ENCODE measurements at regions not wholly inside any gene's neighbourhood (a gene's known extent, or its start where the extent isn't known, plus 50 kb on each side); places are given as distances from the start of the nearest gene placed in this dataset.
A peak's percentile ranks its signal among the peaks of the same experiment; 100 is the strongest.
"Not testable (repeated sequence)": the region's sequence is repeated elsewhere in the genome, so short reads cannot be mapped to it uniquely, and the experiment has no call there.

DNA sequence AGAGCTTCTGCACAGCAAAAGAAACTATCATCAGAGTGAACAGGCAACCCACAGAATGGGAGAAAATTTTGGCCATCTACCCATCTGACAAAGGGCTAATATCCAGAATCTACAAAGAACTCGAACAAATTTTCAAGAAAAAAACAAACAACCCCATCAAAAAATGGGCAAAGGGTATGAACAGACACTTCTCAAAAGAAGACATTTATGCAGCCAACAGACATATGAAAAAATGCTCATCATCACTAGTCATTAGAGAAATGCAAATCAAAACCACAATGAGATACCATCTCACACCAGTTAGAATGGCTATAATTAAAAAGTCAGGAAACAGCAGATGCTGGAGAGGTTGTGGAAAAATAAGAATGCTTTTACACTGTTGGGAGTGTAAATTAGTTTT, 340.6 kb downstream of the TFAP2B start:
- not testable (repeated sequence) for DNase-seq

DNA sequence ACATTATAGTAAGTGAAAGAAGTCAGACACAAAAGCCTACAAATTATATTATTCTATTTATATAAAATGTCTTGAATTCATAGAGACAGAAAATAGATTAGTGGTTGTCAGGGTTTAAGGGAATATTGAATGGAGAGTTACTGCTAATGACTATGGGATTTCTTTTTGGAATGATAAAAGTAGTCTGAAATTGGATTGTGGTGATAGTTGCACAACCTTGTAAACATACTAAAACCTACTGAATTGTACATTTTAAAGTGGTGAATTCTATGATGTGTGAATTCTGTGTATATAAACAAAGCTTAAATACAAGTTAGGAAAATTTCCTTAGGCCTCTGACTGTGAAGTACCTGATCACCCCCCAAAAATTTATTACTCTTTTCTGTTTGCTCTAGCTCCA, 343.1 kb downstream of the TFAP2B start:
- DNase-seq = no peak

DNA sequence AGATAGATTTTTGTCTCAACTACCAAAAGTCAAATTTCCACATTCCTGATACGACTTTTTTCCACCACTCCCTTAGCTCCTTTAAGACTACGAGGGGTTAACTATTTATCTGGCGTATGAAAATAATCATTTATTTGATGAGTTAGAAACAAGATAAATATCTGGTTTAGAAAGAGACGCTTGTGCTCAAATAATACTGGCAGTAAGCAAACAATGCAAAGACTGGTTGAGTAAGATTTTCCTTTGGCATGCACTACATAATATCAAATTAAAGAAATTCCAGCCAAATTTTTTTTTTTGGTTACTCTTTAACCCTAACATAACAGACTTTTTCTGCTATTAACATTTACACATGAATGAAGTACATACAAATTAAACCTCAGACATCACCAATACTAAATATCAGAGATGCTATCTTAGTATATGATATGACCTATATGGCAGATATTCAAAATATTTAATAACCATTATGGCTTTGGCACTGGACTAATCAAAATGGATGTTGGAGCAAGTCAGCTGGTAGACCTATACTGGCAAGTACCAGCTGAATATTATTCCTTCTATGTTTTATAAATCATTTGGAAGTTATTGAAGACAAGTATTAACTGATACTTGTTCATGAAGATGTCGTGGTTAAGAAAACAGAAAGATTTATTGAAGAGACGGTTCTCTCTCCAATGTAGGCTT, 345.3 kb downstream of the TFAP2B start:
- DNase-seq = no peak

DNA sequence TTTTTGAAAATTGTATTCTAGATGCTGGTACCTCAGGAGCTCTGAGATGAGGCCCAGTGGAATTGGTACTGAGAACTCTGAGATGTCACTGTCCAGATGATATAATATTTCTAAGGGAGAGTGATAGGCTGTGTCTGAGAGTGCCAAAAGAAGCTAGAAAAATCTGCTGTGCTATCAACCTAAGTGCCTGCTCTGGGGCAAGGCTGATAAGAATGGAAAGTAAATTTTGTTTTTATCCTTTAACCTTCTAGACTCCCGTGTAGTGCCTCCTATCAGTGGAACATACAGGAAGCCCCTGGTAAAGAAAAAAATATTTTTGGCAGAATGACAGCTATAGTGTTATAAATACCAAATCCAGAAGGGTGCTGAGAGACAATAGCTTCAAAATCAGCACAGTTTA, 348.2 kb downstream of the TFAP2B start:
- no peak for DNase-seq

DNA sequence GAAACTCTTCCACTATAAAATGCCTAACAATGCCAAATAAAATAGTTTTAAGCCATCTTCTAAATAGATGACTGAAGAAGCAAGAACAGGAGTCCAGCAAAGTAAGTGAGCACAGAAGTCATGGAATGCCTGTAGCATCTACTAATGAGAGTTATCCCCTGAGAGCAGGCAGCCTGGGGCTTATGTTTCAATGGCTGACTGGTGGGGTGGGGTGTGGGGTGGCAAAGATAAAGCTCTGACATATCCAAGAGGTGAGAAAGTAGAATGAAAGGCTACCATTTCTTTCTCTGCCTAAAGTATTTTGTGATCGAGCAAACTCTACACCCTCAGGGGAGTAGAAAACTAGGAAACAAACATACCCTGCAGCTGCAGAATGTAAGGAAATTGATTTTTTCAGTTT, 348.8 kb downstream of the TFAP2B start:
- DNase-seq = no peak

DNA sequence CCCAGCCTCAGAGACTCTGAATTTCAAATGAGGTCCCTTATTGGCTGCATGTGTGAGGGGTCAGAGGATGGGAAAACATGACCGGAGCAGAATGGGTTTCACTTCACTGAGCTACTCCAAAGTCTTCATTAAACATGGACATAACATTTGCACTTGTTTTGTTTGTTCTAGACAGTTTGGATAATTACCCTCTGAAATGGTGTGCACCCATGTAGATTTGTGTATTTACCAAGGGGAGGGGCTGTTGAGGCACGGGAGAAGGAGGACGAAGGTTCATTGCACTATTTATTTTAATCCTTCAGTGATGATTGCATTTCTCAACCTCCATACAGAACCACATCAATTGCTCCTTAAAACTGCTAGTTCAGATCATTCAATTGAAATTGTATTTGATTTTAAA, 364.2 kb downstream of the TFAP2B start:
- peak in 2 of 3 experiments; percentile 21 to 75 for DNase-seq

DNA sequence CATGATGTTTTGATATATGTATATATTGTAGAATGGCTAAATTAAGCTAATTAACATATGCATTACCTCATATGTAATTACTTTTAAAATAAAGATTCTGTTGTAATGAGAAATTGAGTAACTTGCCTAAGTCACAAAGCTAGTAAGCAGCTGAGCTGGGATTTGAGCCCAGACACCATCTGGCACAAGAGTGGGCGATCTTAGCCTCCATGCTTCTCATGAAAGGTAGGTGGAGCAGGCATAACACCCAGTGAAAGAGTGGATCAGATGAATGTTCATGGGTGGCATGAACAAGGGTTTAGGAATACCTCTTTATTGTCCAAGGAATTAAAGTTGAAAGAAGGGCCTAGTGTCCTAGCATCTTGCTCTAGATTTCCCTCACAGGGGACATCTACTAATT, 365.4 kb downstream of the TFAP2B start:
- no peak for DNase-seq

DNA sequence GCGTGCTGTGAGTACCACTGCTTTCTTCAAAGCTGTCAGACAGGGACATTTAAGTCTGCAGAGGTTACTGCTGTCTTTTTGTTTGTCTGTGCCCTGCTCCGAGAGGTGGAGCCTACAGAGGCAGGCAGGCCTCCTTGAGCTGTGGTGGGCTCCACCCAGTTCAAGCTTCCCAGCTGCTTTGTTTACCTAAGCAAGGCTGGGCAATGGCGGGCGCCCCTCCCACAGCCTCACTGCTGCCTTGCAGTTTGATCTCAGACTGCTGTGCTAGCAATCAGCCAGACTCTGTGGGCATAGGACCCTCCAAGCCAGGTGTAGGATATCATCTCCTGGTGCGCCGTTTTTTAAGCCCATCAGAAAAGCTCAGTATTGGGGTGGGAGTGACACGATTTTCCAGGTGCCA, 374.5 kb downstream of the TFAP2B start:
- DNase-seq = not testable (repeated sequence)

DNA sequence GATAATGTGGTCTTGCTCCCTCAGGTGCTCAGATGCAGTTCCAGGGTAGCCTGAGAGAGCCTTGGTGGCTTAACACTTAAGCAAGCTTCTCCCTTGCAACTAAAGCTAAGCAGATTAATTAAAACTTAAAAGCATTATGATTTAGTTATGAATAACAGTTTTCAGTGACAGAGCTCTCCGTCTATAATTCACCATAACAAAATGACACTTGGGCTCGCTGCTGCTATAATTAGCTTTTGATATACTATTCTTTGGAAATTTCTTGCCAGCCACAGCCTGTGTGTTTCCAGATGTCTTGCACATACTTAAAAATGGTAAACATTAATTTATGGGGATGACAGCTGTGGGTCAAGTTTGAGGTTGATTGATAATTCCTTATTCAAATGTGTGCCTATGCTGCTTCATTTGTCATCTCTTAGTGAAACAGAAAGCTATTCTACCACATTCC, 380.5 kb downstream of the TFAP2B start:
- DNase-seq = peak in 2 of 3 experiments; percentile 5 to 61

DNA sequence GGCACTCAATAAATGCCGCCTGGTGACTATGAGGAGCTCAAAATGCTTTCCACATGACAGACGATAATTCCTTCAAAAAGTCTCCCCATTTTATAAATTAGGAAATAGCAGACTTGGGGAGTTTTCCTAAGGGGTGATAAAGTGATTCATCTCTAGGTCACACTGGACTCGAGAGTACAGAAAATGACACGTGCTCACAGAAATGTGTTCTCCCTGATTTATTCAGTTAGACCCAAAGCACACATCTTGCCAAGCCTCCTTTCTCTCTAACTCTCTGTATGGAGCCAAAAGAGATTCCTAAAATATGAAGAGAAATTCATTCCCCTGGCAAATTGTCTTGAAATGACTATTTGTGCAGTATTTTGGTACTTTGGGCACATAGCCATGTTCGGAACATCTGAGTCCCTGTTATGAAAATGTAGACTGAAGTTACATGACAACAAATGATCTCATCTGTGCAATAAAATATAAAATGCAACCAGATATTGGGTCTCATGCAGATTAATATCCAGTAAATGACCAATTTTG, 381.1 kb downstream of the TFAP2B start:
- peak in 1 of 3 experiments; percentile 40 for DNase-seq

DNA sequence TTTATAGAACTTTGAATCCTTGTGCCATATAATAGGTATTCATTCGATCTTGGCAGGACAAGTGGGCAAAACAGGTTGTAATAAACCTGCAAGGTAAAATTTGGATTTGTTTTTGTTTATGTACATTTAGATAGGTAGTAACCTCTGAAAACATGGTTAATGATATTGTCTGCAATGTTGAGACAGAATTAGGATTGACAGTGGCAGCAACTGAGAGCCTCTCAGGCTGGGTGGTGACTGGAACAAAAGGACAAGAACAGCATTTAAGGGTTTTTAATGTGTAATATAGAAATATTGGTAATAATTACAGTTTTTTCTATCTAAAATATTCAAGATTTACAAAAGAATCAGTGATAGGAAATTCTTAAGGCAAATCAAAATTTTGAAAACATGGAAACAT, 382.0 kb downstream of the TFAP2B start:
- DNase-seq = no peak

DNA sequence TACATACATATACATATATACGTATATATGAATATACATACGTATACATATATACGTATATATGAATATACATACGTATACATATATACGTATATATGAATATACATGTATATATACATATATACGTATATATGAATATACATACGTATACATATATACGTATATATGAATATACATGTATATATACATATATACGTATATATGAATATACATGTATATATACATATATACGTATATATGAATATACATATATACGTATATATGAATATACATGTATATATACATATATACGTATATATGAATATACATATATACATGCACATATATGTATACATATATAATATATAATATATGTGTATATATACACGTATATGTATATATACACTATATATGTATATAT, 384.0 kb downstream of the TFAP2B start:
- not testable (repeated sequence) for DNase-seq

DNA sequence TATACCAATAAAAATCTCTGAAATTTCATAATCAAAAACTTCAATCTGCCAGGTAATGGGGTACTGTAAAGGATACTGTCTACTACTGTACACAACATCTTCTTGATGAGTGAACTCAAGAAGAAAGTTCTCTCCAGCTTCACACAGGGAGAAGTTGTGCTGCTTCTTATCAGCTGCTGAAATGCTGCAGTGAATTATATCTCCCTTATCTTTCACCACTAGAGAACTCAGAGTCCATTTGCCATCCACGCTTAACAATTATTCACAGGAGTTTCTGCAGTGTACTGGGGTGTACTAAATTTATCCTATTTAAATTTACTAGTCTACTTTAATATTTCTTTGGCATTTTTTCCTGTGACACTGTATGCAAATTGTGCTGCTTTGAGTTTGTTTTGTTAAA, 384.8 kb downstream of the TFAP2B start:
- no peak for DNase-seq

DNA sequence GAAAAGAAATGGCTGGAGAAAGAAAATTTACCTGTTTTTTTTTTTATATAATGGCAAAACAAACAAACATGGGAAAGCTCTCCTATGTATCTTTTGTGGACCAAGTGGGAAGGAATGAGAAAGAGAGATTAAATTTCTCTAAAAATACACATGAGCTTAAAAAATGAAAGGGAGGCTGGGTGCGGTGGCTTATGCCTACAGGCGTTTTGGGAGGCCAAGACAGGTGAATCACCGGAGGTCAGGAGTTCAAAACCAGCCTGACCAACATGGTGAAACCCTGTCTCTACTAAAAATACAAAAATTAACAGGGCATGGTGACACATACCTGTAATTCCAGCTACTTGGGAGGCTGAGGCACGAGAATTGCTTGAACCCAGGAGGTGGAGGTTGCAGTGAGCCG, 388.0 kb downstream of the TFAP2B start:
- DNase-seq = not testable (repeated sequence)

DNA sequence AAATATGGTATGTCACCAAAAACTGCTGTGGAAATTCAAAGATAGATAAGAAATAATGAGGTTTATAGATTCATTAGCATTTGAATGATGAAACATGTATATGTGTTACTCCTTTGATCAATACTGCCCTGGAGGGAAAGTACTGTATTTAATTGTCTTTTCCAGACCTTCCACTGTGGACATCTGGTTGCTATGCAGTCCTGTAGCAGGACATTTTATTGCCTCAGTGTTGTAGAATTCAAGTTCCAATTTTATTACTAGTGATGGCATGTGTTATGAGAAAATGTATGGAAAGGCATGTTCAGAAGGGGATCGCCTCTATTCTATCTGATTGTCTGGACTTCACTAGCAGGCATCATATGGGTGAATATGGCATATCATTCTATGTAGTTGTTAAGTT, 391.0 kb downstream of the TFAP2B start:
- DNase-seq = no peak

DNA sequence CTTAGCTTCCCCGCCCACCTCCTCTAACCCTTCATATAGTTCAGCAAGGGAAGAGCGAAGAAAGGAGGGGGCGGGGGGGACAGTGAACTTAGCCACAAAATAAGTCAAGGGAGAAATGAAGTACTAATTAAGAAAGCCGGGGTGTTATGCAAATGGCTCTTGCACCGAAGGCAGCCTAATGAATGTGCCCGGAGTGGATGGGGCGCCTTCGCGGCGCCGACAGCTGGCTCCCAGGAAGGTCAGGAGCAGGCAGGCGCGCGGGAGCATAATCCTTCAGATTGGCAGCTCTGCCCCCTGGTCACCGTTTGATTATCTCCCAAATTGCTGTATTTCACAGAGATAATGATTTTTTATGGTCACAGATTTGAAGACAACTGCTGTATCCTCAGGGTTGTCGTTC, 395.1 kb downstream of the TFAP2B start:
- DNase-seq = no peak

DNA sequence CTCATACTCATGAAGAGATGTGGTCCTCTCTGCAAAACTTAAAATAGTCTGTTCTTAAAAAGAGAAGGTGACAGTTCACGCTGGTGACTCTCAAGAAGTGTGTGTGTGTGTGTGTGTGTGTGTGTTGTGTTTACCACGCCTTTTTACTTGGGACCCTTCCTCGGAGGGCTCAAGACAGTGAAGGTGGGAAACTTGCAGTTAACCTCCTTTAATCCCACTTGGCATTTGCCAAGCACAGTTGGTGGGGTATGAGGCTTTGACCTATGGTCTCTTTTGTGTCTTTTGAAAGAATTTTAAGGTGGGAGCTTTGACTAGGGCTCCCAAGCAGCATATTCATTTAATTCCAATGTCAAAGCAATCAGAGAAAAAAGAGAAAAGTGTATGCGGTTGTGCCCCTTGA, 395.8 kb downstream of the TFAP2B start:
- DNase-seq = no peak

DNA sequence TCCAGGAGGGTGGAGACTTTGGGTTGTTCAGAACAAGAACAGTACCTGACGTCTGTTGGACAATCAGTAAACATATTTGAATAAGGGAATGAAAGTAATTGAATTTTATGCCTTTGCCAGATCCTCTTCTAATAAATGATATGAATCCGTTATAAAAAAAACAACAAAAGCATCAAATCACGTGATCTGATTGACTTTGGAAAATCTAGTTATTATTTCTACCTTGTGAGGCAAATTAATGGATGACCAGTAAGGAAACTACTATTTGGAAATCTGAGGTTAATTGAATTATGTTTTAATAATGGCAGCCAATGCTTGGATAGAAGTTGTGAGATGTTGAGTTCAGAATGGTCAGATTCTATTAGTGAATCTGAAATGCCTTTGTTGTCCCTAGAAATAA, 399.5 kb downstream of the TFAP2B start:
- no peak for DNase-seq

DNA sequence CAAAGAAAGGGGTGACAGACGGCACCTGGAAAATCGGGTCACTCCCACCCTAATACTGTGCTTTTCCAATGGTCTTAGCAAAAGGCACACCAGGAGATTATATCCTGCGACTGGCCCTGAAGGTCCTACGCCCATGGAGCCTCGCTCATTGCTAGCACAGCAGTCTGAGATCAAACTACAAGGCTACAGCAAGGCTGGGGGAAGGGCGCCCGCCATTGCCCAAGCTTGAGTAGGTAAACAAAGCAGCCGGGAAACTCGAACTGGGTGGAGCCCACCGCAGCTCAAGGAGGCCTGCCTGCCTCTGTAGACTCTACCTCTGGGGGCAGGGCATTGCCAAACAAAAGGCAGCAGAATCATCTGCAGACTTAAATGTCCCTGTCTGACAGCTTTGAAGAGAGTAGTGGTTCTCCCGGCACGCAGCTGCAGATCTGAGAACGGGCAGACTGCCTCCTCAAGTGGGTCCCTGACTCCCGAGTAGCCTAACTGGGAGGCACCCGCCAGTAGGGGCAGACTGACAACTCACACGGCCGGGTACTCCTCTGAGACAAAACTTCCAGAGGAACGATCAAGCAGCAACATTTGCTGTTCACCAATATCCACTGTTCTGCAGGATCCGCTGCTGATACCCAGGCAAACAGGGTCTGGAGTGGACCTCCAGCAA, 406.0 kb downstream of the TFAP2B start:
- peak in 1 of 3 experiments; percentile 40 for DNase-seq

DNA sequence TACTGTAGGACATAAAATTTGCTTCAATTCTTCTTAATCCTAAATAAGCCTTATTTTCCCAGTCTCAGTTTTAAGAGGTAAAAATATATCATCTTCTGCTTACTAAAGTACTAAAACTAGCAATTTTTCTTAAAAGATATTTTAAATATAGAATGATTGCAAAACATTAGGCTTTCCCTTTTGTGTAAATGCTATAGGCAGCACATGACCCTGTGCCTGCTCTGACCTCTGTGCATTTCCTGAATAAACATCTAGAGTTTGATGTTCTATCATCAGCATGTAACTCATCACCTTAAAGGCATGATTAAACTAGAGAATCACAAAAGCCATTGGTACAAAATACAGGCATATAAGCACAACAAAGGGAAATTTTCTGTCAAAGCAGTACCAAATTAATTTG, 422.7 kb downstream of the TFAP2B start:
- DNase-seq = peak in 1 of 3 experiments; percentile 22

DNA sequence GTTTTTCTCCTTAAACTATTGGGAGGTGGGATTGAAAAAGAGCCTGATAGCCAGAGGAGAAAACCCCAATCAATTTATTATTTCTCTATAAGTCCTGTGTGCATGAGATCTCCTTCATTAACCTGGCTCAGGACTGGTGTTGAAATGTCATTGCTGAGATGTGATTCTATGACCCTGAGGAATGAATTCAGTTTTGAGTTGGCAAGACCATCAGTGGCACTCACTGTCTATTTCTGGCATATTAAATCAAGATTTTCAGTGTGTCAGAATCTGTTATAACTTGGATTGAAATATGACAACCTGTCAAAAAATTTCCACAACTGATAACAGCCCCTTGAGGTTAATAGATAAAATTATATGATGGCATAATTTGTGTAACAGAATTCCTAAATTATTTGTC, 431.1 kb downstream of the TFAP2B start:
- DNase-seq = no peak

DNA sequence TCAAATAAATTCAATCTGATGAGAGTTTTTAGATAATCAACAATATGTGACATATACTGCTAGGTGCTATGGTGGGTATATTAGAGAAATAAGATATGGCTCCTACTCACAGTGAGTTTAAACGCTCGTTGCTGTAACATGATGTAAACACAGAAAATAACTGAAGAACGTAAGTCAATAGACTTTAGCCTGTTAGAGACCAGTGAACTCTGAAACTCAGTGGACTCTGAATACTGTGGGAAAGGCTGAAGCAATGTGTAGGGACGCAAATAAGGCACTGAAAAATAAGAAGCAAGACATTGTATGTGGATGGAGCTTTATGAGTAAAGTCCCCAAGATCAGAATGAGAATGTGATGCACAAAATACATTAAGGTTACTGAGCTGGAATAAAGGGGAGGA, 431.6 kb downstream of the TFAP2B start:
- no peak for DNase-seq

DNA sequence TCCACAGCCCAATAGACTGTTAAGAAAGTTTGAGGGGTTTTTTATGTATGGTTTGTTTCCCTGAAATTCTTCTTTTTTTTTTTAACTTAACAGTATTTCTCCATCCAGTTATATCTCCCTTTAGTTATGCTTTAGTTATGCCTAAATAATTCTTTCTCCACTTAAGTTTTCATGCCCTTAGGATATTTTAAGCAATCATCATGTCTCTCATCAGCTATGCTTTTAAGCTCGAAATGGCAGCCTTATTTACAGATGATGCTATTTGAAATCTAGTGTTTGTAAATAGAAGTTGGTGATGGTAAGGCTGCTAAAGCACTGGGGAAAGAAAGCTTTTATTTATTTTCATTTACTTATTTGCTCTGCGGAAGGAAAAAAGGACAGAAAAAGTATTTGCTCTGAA, 439.3 kb downstream of the TFAP2B start:
- no peak for DNase-seq

DNA sequence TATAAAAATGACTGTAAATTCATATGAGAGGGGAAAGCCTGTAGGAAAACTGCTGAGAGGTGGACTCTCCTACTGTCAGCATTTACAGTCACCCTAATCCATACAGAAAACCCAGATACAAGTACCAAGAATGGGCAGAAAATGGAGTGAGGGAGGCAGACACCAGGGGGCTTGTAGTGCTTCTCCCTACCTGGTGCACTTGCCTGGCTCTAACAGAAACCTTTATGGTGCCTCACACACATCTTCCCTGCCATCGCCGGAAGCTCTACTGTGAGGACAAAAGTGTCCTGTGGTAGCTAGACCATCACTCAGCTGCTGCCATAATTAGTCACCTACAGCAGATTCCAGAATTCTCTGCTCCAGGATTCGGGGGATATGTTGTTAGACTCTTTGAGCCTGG, 441.3 kb downstream of the TFAP2B start:
- no peak for DNase-seq

DNA sequence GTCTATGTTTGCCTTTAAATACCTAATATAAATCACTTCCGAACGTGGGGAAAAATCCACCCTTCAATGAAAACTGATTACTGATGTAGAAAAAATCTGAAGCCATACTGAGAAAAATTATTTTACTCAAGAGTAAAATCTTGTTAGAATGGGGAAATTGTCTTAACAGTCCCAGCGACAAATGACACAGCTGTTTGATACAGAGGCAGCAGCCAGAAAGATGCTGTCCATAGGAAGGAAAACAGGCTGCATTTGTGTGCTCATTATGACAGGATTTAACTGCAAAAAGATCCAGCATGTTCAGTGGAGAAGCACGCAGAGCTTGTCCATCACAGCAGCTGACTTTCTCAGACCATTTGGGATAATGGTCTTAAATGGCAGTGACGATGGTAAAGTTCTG, 443.0 kb downstream of the TFAP2B start:
- no peak for DNase-seq

Data from NCI-H1417 (cell line).